ENCODE measurements at regions not wholly inside any gene's neighbourhood (a gene's known extent, or its start where the extent isn't known, plus 50 kb on each side); places are given as distances from the start of the nearest gene placed in this dataset.

DNA sequence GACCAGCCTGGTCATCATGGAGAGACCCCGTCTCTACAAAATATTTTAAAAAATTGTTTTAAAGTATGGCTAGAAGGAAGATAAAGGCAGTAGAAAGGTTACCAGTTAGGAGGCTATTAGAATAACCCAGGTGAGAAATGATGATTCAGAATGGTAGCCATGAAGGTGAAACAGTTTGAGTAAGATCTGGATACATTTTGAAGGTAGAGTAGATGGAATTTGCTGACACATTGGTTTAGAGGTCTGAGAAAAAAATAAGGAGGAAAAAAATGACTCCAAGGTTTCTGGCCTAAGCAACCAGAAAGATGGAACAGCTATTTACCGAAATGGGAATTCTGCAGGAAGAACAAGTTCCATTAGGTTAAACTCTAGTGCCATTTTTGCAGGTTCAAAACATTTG, 167.9 kb upstream of the TAB2 start:
- no peak for DNase-seq (ENCODE audit: low spot score)

DNA sequence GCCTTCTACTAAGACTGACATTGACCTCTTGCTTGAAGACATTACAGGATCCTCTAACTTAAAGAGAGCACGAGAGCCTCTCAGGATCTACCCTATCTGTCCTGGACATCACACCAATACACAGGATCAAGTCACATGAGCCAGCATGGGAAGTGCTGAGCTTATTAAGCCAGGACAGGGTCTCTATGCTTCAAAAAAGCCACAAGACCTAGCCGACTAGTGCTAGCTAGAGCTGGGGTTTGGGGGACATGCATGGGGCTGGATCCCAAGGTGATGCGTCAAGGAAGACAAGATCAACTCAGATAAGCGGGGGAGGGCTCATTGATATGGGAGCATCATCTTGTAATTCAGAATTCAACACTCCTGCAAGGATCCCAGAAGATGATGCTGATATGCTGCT, 167.2 kb upstream of the TAB2 start:
- DNase-seq (ENCODE audit: low spot score) = no peak

DNA sequence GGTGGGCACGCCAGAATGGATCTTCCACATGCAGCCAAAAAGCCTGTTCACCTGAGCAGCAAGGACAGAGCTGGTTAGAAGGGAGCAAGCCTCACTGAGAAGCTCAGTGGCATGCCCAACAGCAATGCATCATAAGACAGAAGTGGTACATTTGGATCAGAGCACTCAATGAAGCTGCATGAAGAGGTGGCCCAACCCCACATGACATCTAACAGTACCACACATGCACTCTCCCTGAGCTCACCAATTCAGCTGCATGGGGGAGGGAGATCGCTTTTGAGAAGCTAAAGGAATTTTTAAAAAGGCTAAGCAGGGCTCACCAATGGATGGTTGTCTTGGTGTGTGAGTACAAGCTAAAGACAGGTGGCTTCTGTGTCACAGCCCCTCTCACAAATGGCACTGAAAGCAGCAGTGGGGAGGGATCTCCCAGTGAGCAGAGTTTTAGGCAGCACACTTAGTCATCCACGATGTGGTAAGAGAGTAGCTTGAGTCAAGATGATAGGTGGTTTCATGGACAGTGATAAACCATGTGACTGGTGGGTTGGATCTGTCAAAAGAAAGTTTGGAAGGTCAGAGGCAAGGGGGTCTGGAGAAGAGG, 166.6 kb upstream of the TAB2 start:
- DNase-seq (ENCODE audit: low spot score) = no peak

DNA sequence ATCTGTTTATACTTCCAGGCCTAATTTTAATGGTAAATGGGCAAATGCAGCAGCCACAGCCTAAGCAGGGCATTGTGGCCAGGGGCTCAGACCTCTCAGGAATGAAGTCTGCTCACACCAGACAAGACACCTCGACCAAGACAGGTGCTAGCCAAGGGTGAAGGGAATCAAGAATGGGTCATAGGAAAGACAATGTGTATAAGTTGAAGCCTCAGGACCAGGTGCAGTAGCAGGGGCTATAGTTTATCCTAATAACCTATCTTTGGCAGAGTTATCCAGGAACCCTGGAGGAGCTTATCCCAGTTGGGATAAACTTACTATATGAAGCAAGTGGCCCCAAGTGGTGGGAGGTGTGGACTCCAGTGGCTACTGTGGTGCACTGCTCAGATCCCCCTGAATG, 165.0 kb upstream of the TAB2 start:
- no peak for DNase-seq (ENCODE audit: low spot score)

DNA sequence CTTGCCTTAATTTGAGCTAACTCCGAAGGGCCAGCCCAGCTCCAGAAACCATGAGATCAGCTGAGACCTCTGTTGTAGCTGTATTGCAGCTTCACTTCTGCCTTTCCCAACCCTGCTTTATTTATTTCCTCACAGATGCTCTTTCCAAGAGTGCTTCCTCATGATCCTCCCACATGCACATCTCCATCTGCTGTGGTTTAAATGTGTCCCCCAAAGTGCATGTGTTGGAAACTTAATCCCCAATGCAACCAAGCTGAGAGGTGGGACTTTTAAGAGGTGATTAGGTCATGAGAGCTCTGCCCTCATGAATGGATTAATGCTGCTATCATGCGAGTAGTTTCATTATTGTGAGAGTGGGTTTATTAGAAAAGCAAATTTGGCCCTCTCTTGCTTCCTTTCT, 164.4 kb upstream of the TAB2 start:
- DNase-seq (ENCODE audit: low spot score) = no peak

DNA sequence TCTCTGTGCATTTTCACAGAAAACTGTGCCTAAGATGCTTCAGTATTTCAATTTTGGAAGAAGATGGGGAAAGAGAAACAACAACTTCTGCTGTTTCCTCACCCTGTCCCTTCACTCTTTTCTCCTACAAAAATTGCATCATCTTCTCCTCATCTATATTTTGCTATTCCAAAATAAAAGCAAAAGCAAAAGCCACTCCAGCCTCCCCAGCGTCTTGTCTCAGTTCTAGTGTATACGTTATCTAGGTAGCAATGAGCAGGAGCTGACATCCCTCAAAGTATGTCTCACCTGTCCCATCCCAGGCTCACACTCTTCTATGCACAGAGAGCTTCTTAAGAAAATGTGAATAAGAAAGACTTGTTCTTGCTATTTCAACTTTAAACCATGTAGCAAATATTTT, 163.8 kb upstream of the TAB2 start:
- DNase-seq (ENCODE audit: low spot score) = no peak

DNA sequence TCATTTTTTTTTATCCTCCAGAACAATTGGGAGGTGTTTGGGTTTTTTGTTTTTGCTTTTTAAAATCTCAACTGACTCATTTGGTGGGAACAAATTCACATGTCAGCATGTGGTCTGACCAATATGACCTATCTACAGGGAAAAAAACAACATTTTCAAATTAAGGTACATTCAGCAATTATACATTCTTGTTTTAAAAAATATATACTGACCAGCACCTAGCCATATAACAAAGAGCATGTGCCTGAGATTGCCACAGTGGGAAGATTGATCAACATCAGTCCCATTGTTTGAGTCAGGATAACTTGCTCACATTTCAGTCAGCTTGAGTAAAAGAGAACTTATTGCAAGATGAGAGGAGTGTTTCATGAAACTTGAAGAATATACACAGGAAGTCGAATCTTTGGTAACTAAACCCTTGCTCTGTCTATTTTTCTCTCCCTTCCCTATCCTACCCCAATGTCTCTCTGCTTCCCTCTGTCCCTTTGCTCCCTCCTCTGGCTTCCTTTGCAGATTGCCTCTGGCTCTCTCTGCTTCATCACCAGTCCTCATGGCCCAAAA, 163.2 kb upstream of the TAB2 start:
- DNase-seq (ENCODE audit: low spot score) = no peak

DNA sequence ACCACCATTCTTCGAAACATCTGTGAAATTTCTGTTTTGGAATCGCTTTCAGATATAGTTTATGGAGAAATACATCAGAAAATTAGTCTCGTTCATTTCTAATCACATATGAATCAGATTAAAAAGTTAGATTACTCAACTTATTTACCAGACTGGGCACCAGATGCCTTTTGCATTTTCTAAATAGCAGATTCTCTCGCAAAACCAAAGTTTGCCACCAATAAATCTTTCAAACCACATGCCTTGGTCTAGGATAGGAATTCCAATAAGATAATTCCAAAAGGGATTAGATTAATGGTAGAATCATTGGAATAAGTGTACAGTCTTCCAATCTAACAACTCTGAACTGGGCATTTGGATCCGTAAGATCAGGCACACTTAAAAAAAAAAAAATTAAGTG, 160.4 kb upstream of the TAB2 start:
- no peak for DNase-seq (ENCODE audit: low spot score)

DNA sequence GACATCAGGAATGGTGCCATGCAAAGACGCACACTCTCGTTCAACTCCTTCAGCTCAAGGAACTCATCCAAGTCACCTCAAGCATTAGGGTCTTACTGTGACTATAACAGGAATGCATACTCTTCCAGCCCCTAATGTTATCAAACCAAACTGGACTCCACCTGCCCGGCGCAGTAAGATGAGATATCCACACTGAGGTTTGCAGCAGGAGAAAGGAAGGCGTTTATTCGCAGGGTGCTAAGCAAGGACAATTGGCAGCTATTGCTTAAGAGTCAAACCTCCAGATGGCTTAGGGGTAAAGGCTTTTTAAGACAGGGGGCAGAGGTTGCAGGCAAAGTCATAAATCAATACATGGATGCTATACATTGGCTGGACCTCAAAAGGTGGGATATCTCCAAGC, 159.4 kb upstream of the TAB2 start:
- no peak for DNase-seq (ENCODE audit: low spot score)

DNA sequence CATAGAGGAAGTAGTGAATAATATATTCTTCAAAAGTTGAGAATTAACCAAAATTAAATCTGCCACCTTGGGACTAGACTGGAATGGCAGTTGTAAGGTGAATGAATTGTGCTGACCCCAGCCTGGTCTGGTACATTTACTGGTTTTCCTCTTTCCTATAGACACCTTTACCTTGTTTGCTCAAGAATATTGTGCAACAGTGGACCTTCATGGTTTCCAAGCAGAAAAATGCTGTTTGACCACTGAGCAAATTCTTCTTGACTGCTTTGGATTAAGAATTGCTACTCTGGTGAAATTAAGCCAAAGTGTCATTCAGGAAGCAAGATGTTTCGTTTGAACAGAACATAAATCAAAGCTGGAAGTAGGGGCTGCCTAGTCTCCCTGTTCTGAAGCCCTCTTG, 156.6 kb upstream of the TAB2 start:
- no peak for DNase-seq (ENCODE audit: low spot score)

DNA sequence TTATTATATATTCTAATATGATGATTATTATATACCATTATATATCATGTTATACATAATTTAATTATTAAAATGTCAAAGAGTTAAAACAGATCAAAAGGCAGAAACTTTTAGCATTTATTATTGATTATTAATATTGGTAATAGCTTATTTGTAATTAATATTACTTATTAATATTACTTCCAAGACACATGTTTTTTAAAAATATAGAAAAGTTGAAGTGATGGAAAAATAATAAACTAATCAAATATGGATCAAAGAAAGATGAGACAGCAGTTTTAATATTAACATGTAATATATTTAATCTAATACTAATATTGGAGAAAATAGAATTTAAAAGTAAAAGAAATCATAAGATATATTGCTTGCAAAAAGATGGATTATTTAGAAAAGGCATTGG, 154.6 kb upstream of the TAB2 start:
- DNase-seq (ENCODE audit: low spot score) = no peak

DNA sequence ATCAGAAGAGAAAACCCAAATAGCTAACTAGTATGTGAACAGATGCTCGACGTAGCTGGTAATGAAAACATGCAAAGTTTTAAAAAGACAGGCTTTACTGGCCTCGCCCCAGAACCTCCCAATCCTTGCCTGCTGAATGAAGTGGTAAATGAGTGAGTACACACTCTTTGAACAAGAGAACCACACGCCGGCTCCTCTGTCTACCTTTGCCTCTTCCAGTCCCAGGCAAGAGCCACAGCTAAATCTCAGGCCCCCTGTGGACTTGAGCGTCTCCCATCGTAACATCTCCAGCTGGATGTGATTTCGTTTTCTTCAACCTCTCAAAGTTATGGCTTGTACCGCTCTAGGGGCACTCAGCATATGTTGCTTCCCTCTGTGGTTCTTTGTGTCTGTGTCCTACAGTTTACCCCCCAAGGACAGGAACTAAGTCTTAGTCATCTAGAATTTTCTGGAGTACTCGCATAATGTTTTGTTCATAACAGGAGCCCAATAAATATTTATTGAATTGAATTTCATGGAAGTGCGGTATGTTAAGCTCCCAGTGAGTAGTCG, 153.2 kb upstream of the TAB2 start:
- DNase-seq (ENCODE audit: low spot score) = no peak

DNA sequence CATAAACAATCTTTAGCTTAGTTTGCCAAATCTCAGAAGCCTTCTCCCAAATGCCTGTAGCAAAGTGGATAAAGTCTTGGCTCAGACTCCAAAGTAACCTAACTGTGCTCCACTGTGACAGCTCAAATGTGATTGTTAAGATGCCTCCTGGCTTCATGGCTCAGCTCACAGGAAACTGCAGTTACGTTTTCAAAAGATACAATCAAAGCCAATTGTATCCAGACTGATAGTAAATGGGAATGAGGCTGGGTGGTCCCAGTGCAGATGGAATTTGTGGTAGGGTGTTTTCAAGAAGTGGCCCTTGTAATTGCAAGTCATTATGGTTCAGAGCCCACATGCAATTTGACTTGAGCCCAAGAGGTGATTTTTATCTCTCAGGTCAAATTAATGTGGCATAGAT, 151.2 kb upstream of the TAB2 start:
- no peak for DNase-seq (ENCODE audit: low spot score)

DNA sequence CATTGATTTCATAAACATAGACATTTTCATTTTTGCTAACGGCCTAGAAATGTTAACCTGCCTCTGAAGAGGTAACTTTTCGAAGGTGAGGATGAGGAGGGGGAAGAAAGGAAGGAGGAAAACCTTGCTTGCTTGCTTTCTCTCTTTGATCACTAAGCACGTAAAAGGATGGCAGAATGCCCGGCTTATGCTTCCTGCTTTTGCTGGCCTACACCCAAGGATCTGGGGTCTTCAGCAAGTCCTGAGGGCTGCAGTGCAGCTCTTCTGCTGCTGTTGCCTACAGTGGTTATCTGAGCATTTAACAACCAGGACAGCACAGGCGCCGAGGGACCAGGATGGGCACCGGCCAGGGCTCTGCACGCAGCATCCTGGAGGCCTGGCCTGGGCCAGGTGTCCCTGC, 150.8 kb upstream of the TAB2 start:
- DNase-seq (ENCODE audit: low spot score) = no peak

DNA sequence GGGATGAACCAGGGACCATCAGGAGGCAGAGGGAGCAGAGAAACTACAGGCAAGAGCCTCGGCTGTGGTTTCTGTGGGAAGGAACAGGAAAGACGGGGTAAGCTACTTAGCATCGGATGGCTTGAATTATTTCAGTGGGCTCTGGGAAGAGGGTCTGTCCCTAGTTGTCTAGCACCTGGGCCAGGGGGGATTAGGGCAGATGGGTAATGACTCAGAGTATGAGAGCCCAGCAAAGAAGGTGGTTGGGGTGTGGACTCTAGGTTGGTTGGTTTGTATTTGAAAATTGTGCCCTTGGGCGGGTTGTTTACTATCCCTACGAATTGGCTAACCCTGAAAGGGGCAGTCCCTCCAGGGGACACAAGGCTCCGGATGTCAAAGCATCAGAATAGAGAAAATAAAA, 148.5 kb upstream of the TAB2 start:
- DNase-seq (ENCODE audit: low spot score) = no peak

DNA sequence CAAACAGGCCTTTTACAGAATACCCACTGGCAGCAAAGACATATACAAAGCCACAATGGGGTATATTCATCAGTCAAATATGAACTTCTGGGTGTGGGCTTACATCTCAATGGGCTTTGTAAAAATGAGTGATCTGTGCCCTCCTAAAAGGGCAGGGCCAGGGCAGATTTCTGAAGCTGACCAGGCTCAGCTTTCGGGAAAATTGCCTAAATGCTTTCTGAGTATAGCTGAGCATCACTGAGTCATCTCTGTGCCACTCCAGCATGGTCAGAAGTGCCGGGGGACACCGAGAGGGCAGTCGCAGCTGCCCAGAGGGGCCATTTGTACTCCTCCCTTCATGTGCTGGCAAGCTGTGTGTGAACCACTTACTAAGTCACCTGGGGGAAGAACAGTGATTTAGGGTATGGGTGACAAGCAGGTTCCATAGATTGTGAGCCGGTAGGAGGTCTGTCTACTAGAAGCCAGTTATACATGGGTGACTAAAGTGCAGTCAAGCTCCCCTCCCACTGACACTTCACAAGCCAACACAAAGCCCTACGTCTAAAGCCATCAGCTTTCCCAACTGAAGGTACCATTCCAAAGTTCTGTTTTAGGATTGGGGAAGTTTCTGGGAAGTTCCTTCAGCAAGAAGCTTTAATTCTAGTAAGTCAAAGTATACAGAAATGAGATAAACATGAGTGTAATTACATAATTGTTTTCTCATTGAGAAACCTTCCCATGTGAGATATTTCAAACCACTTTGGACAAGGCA, 147.6 kb upstream of the TAB2 start:
- DNase-seq (ENCODE audit: low spot score) = peak; percentile 81

DNA sequence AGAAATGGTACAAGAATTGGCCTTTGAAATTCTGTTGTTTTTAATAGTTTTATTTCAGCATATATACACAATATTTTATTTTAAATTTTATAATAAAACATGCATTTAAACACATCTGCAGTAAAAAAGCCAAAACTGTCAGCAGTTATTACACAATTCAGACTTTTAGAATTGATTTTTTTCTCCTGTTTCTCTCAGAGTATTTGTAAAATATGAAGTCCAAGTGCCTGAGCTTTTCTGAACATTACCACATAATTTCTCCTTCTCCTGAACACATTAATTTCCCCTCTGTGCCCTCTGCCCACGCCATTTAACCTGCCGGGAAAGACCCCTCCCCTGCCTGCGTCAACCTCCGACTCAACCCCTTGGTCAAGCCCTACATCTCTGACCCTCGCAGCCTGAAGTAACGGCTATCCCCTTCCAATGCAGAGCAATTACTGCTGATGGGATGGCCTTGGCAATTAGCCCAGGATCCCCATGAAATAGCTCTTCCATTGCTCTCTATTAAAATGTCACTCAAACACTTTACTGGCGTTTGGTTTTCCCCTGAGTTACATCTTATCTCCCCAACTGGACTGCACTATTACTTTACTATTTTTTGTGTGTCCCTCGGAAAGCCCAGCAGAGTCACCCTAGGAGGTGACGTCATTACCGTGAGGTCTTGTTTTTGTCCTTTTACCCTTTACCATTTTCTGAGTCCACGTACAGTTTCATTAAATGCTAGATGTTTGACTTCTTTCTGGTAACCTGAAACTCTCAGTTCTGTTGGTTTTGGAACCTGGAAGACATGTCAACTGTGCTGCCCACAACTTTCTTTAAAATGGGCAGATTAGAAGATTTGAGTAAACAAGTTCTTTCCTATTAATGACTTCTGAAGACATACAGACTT, 146.7 kb upstream of the TAB2 start:
- no peak for DNase-seq (ENCODE audit: low spot score)

DNA sequence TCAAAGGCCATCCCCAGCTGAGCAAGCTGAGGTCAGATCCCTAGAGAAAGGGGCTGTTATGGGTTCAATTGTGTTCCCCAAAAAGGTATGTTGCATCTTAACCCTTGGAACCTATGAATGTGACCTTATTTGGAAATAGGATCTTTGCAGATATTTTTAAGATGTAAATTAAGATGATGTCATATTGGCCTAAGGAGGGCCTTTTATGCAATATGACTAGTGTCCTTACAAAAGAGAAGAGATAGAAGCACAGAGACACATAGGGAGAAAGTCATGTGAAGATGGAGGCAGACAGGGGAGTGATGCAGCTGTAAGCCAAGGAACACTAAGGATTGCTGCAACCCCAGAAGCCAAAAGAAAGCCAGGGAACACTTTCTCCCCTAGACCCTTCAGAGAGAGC, 144.3 kb upstream of the TAB2 start:
- DNase-seq (ENCODE audit: low spot score) = no peak

DNA sequence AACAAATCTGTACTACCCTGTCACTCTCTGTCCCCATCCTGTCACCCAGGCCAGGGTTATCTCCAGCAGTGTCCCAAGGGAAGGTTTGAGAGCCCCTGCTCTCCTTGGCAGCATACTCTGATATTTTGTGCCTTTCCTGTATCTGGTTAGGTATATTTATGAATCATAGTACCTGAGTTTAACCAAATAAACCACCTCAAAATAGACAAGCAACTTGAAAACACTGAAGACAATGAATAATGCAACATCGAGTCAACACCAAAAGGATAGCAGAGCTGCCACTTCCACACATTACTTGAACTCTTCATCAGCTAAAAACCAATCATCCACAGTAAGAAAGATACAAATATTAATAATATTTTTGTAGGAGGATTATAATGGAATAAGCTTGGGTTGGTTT, 142.6 kb upstream of the TAB2 start:
- DNase-seq (ENCODE audit: low spot score) = no peak

DNA sequence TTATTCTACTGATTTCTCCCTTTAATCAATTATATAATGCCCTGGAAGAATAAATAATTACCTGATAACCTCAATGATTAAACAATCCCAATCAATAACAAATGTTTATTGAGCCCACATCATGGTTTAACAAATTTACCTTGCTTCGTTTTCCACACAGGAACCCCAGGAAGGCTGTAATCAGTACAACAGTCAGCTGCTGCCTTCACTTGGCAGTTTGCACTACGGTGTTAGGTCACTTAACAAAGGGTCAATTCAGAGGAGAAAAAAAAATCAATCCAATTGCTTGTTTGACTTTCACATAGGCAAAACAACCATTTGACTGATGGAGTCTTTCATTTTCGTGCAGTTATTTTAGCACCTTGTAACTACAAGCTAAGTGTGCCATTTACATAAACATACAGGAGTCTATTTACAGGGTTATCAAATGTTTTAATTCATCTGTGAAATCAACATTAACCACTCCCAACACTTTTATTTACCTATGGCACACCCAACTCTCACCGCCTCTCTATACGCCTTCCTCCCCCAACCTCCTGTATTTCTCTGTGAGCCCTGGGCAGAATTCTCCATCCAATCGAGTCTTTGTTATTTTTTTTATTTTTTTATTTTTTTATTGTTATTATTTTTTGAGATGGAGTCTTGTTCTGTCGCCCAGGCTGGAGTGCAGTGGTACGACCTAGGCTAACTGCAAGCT, 140.4 kb upstream of the TAB2 start:
- DNase-seq (ENCODE audit: low spot score) = peak; percentile 84

DNA sequence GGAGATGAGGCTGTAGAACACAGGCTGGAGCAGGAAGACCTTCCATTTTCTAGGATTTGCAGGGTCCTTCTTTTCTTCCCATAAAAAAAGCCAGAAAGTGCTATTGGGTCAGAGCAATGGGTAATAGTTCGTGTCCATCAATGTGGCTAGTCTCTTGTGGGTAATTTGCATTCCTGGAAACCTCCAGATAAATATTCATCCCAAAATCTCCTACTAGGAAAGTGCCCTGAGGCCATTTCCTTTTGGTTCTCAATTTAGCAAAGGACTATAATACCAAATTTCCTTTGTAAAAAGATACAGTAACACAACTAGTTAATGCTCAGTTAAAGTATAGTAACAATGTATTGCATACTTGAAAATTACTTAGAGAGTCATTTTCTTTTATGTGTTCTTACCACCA, 138.1 kb upstream of the TAB2 start:
- no peak for DNase-seq (ENCODE audit: low spot score)

DNA sequence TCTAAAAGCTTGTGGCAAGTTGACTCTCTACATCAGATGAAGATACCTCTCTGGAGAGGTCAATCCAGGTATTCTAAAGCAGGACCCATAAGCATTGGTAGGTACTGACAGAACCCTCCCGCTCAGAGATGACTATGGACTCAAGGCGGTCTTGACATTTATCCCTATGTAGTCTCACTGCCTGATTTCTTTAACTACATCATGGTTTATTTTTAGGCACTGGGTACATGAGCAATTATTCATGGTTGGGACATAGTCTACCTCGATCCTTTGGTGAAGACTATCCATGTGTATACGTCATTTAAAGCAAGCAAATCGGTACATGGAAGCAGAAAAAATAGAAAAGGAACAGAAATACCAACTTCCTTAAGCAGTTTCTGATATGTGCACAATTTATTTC, 136.2 kb upstream of the TAB2 start:
- no peak for DNase-seq (ENCODE audit: low spot score)

All from COLO829 (cell line).